RWPE2 (cell line): ENCODE measurements at regions not wholly inside any gene's neighbourhood (a gene's known extent, or its start where the extent isn't known, plus 50 kb on each side); places are given as distances from the start of the nearest gene placed in this dataset.

Experiments
- ATAC-seq: fragments of 200-7000 bp; cut with Tn5 transposase; 3 replicates; pipeline ENCODE4 v1.9.1; 2021; ENCODE audit warnings: low read depth
- DNase-seq: peaks from one replicate; pipeline ENCODE4 v3.0.0-alpha.2; 2020; ENCODE audit warnings: low spot score
- H3K27ac ChIP-seq: fragments of 450-650 bp; 2 replicates; pipeline ENCODE4 v1.5.1; 2017; ENCODE audit warnings: mild to moderate bottlenecking; ENCODE audit not compliant: poor library complexity, severe bottlenecking
- H3K27me3 ChIP-seq: fragments of 250-450 bp; sonication (Bioruptor Pico); 2 replicates; pipeline ENCODE4 v1.5.1; 2021; ENCODE audit warnings: mild to moderate bottlenecking, moderate library complexity; ENCODE audit not compliant: insufficient read depth, poor library complexity, severe bottlenecking
- H3K36me3 ChIP-seq: fragments of 250-450 bp; sonication (Bioruptor Pico); 2 replicates; pipeline ENCODE4 v1.5.1; 2020; ENCODE audit warnings: low read depth, mild to moderate bottlenecking, moderate library complexity
- H3K4me1 ChIP-seq: fragments of 250-450 bp; sonication (Bioruptor Pico); 2 replicates; pipeline ENCODE4 v1.5.1; 2021; ENCODE audit warnings: mild to moderate bottlenecking, moderate library complexity; ENCODE audit not compliant: insufficient read depth, poor library complexity, severe bottlenecking
- H3K4me3 ChIP-seq: fragments of 250-450 bp; sonication (Bioruptor Pico); 2 replicates; pipeline ENCODE4 v1.5.1; 2021; ENCODE audit warnings: mild to moderate bottlenecking, moderate library complexity; ENCODE audit not compliant: severe bottlenecking
- H3K9me3 ChIP-seq: fragments of 250-450 bp; sonication (Bioruptor Pico); 2 replicates; pipeline ENCODE4 v1.5.1; 2021; ENCODE audit warnings: mild to moderate bottlenecking, moderate library complexity; ENCODE audit not compliant: severe bottlenecking
- TF ChIP-seq, protein P1 (sequence below): fragments of 450-650 bp; IDR thresholded peaks from one replicate; pipeline ENCODE4 v1.5.1; 2017; ENCODE audit warnings: mild to moderate bottlenecking, moderate library complexity; ENCODE audit not compliant: poor library complexity, severe bottlenecking

DNA sequence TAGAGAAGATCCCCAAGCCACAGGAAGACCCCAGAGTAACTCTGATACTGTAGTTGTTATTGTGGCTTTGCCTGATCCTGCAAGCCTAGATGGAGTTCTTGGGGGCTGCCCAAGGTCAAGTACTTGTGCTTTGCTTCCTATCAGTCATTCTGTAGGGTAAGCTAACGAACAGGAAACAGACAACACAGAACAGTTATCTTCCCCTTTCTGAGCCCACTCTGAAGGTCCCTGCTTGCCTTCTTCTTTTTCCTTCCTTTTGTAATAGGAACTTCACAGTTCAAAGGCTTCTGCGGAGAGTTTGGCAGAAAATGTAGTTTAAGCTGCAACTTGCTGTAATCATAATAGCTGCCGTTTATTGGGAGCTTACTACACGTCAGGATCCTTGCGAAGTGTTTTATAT, 494.1 kb upstream of the ERCC4 start:
- Histone ChIP-seq H3K4me3 (no peak overlapping the region), H3K4me1 (peaks cover 4% of the 10 kb centered on the region), H3K27me3 (no peaks in the 10 kb centered on the region), H3K27ac (no peak overlapping the region), H3K9me3 (no peaks in the 10 kb centered on the region), H3K36me3 (no peaks in the 10 kb centered on the region)
- TF ChIP-seq, protein P1, sequence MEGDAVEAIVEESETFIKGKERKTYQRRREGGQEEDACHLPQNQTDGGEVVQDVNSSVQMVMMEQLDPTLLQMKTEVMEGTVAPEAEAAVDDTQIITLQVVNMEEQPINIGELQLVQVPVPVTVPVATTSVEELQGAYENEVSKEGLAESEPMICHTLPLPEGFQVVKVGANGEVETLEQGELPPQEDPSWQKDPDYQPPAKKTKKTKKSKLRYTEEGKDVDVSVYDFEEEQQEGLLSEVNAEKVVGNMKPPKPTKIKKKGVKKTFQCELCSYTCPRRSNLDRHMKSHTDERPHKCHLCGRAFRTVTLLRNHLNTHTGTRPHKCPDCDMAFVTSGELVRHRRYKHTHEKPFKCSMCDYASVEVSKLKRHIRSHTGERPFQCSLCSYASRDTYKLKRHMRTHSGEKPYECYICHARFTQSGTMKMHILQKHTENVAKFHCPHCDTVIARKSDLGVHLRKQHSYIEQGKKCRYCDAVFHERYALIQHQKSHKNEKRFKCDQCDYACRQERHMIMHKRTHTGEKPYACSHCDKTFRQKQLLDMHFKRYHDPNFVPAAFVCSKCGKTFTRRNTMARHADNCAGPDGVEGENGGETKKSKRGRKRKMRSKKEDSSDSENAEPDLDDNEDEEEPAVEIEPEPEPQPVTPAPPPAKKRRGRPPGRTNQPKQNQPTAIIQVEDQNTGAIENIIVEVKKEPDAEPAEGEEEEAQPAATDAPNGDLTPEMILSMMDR: no peak
- no peak for ATAC-seq
- DNase-seq: no peak

GRCh38 chr16:13426269-13426668, 493.7 kb upstream of the ERCC4 start:
- no peak overlapping the region for H3K4me3 ChIP-seq
- DNase-seq: no peak
- no peak for ATAC-seq
- no peak overlapping the region for H3K27ac ChIP-seq
- H3K4me1 ChIP-seq: peaks cover 4% of the 10 kb centered on the region
- TF ChIP-seq, protein P1: no peak
- H3K9me3 ChIP-seq: no peaks in the 10 kb centered on the region
- no peaks in the 10 kb centered on the region for H3K36me3 ChIP-seq
- H3K27me3 ChIP-seq: no peaks in the 10 kb centered on the region

DNA sequence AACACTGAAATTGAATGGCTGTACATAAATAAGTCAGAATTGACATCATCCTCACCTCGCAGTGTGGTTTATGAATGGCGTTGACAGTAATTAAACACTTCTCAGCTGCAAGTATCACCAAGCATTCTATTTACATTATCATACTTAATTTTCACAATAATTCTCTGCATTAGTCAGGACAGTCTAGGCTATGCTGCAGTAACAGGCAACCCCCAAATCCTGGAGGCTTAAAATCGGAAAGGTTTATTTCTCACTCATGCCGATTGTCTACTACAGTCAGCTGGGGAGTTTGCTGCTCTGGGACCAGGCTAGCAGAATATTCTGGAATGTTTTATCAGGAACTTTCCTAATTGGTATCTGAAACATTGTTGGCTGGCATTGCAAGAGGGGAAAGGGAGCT, 493.2 kb upstream of the ERCC4 start:
- Histone ChIP-seq H3K4me3 (no peak overlapping the region), H3K9me3 (no peaks in the 10 kb centered on the region), H3K27ac (no peak overlapping the region), H3K4me1 (peaks cover 4% of the 10 kb centered on the region), H3K36me3 (no peaks in the 10 kb centered on the region), H3K27me3 (no peaks in the 10 kb centered on the region)
- ATAC-seq: no peak
- TF ChIP-seq, protein P1: no peak
- DNase-seq: no peak

- Histone ChIP-seq H3K36me3 (no peaks in the 10 kb centered on the region), H3K27me3 (no peaks in the 10 kb centered on the region), H3K4me1 (peaks cover 4% of the 10 kb centered on the region), H3K27ac (no peak overlapping the region), H3K9me3 (no peaks in the 10 kb centered on the region), H3K4me3 (no peak overlapping the region)
- TF ChIP-seq, protein P1: no peak
- no peak for DNase-seq
- no peak for ATAC-seq
Observed at GRCh38 chr16:13427943-13428342, 492.0 kb upstream of the ERCC4 start.

DNA sequence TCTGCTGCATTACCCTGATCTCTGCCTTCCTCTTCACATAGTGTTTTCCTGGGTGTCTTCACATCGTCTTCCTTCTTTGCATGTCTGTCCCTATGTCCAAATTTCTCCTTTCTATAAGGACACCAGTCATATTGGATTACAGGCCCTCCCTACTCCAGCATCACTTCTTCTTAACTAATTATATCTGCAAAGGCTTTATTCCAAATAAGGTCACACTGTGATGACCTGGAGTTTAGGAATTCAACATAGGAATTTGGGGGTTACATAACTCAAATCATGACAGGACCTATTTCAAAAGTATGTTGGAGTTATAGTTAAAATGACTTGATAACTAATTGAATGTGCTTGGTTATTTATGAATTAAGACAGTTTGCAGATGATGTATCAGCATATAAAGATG, 490.5 kb upstream of the ERCC4 start:
- Histone ChIP-seq H3K4me3 (no peak overlapping the region), H3K27me3 (no peaks in the 10 kb centered on the region), H3K4me1 (peaks cover 4% of the 10 kb centered on the region), H3K36me3 (no peaks in the 10 kb centered on the region), H3K9me3 (no peaks in the 10 kb centered on the region), H3K27ac (no peak overlapping the region)
- peak; percentile 70 for ATAC-seq
- TF ChIP-seq, protein P1: no peak
- no peak for DNase-seq
